GM23248 (cell line): ENCODE measurements at regions not wholly inside any gene's neighbourhood (a gene's known extent, or its start where the extent isn't known, plus 50 kb on each side); places are given as distances from the start of the nearest gene placed in this dataset.

Experiments
- DNase-seq: peaks from one replicate; pipeline ENCODE4 v3.0.0-alpha.2; 2015
- H2AFZ ChIP-seq: fragments of 200-600 bp; sonication (generic); 2 replicates; pipeline ENCODE4 v1.6.1; 2016; ENCODE audit warnings: antibody characterized with exemption
- H3F3A ChIP-seq: fragments of 200-600 bp; sonication (generic); 2 replicates; pipeline ENCODE4 v1.6.1; 2016; ENCODE audit warnings: mild to moderate bottlenecking, antibody characterized with exemption, mixed run types; ENCODE audit not compliant: insufficient read depth
- H3K27ac ChIP-seq: fragments of 200-600 bp; sonication (generic); 2 replicates; pipeline ENCODE4 v1.5.1; 2016; ENCODE audit warnings: mild to moderate bottlenecking
- H3K27me3 ChIP-seq: fragments of 200-600 bp; sonication (generic); replicated peaks from 2 replicates; pipeline ENCODE4 v1.6.1; 2016; ENCODE audit warnings: mild to moderate bottlenecking; ENCODE audit not compliant: insufficient read depth
- H3K36me3 ChIP-seq: fragments of 200-600 bp; sonication (generic); 2 replicates; pipeline ENCODE4 v1.6.1; 2016; ENCODE audit warnings: low read depth, mild to moderate bottlenecking
- H3K4me1 ChIP-seq: fragments of 200-600 bp; sonication (generic); 2 replicates; pipeline ENCODE4 v1.6.1; 2016; ENCODE audit warnings: mild to moderate bottlenecking; ENCODE audit not compliant: insufficient read depth
- H3K4me2 ChIP-seq: fragments of 200-600 bp; sonication (generic); one replicate; pipeline ENCODE4 v1.6.1; 2016; ENCODE audit warnings: mild to moderate bottlenecking; ENCODE audit not compliant: unreplicated experiment
- H3K4me3 ChIP-seq: fragments of 200-600 bp; sonication (generic); 2 replicates; pipeline ENCODE4 v1.5.1; 2016; ENCODE audit warnings: mild to moderate bottlenecking
- H3K79me2 ChIP-seq: fragments of 200-600 bp; sonication (generic); 2 replicates; pipeline ENCODE4 v1.6.1; 2016; ENCODE audit warnings: mild to moderate bottlenecking; ENCODE audit not compliant: insufficient read depth
- H3K9ac ChIP-seq: fragments of 200-600 bp; sonication (generic); 2 replicates; pipeline ENCODE4 v1.6.1; 2016; ENCODE audit warnings: mild to moderate bottlenecking
- H3K9me2 ChIP-seq: fragments of 200-600 bp; sonication (generic); 2 replicates; pipeline ENCODE4 v1.6.1; 2016; ENCODE audit warnings: mixed run types, mild to moderate bottlenecking, moderate library complexity; ENCODE audit not compliant: insufficient read depth
- H3K9me3 ChIP-seq: fragments of 200-600 bp; sonication (generic); one replicate; pipeline ENCODE4 v1.6.1; 2017; ENCODE audit warnings: low read depth
- H4K20me1 ChIP-seq: fragments of 200-600 bp; sonication (generic); 2 replicates; pipeline ENCODE4 v1.6.0; 2016; ENCODE audit not compliant: insufficient read depth
- EZH2 ChIP-seq: fragments of 200-600 bp; sonication (generic); IDR thresholded peaks from 2 replicates; pipeline ENCODE4 v1.6.1; 2018; ENCODE audit warnings: antibody characterized with exemption, mild to moderate bottlenecking; ENCODE audit not compliant: insufficient read depth, poor library complexity, severe bottlenecking
- EZH2phosphoT487 ChIP-seq: fragments of 200-600 bp; sonication (generic); IDR thresholded peaks from 2 replicates; pipeline ENCODE4 v1.6.1; 2018; ENCODE audit warnings: antibody characterized with exemption, moderate library complexity, mild to moderate bottlenecking, low read depth; ENCODE audit not compliant: insufficient read depth
- WGBS, 2 experiments: methylation state at CpG; one replicate each; pipeline ENCODE4 v1.1.6; 2015 to 2017; ENCODE audit warnings: low lambda C conversion rate in 2 of 2, low coverage in 1 of 2; ENCODE audit errors: missing lambda C conversion rate in 2 of 2; 5-methylcytosine and 5-hydroxymethylcytosine counted together
- in situ Hi-C: fragments of 300-500 bp; cut with MboI; formaldehyde crosslinking; loops from 2 replicates; pipeline ENCODE4 v1.15.0; 2020

- Histone ChIP-seq H3K4me2 (no peak overlapping the region), H3K27me3 (no peaks in the 10 kb centered on the region), H3K79me2 (peaks cover 100% of the 10 kb centered on the region), H3K9me3 (no peaks in the 10 kb centered on the region), H2AFZ (no peak overlapping the region), H3K36me3 (no peaks in the 10 kb centered on the region), H3K9me2 (no peaks in the 10 kb centered on the region), H3K27ac (no peak overlapping the region), H3K4me1 (peaks cover 68% of the 10 kb centered on the region), H3K9ac (no peak overlapping the region), H4K20me1 (no peaks in the 10 kb centered on the region), H3K4me3 (no peak overlapping the region), H3F3A (peaks cover 27% of the 10 kb centered on the region)
- TF ChIP-seq EZH2phosphoT487 (no peak), EZH2 (no peak)
- DNase-seq = no peak
- in situ Hi-C loops = no loop called here
- 88 to 89% methylated on average over 44 to 79 of the region's 79 CpGs for WGBS, 2 experiments
Observed at GRCh38 chr22:46061501-46062231, 84.7 kb upstream of the WNT7B start.

DNA sequence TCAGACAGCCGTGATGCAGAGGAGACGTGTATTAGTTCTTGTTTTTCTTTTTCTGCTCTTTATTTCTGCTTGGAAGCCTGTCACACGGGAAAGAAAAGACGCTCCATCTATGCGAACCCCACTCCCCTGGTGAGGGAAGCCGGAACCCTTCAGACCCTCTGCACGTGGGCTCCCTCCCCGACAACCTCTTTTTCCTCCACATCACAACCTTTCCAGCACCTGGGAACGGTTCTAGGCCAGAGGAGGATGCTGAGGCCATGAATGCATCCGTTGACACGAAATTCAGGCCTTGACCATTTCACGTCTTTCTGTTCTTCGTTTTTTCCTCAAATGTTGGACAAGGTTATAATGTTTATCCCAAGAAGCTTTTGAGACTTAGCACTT is 85.3 kb upstream of the WNT7B start:
- H4K20me1 ChIP-seq = no peaks in the 10 kb centered on the region
- no peak overlapping the region for H3K4me2 ChIP-seq
- 80 to 83% methylated on average over 13 of the region's 13 CpGs for WGBS, 2 experiments
- TF ChIP-seq EZH2phosphoT487 (no peak), EZH2 (no peak)
- in situ Hi-C loops = no loop called here
- H3K4me1 ChIP-seq = peaks cover 68% of the 10 kb centered on the region
- no peaks in the 10 kb centered on the region for H3K9me3 ChIP-seq
- H3K27ac ChIP-seq = peak overlapping the region; percentile 100; the same call in 1 of the 2 replicates
- H3F3A ChIP-seq = peaks cover 27% of the 10 kb centered on the region
- no peaks in the 10 kb centered on the region for H3K36me3 ChIP-seq
- H3K4me3 ChIP-seq = no peak overlapping the region
- no peak overlapping the region for H2AFZ ChIP-seq
- peaks cover 100% of the 10 kb centered on the region for H3K79me2 ChIP-seq
- H3K9ac ChIP-seq = no peak overlapping the region; the same call in 1 of the 2 replicates
- H3K9me2 ChIP-seq = no peaks in the 10 kb centered on the region
- no peaks in the 10 kb centered on the region for H3K27me3 ChIP-seq
- DNase-seq = no peak

- TF ChIP-seq EZH2phosphoT487 (no peak), EZH2 (no peak)
- H3K79me2 ChIP-seq = peaks cover 100% of the 10 kb centered on the region
- H3K9me2 ChIP-seq = no peaks in the 10 kb centered on the region
- H3K9me3 ChIP-seq = no peaks in the 10 kb centered on the region
- in situ Hi-C loops = no loop called here
- H3F3A ChIP-seq = peaks cover 27% of the 10 kb centered on the region
- 32 to 39% methylated on average over 15 of the region's 15 CpGs for WGBS, 2 experiments
- no peaks in the 10 kb centered on the region for H3K27me3 ChIP-seq
- H3K4me3 ChIP-seq = 0 out of 2 replicates have a peak overlapping the region, but pooled peaks have one; percentile 76
- no peaks in the 10 kb centered on the region for H3K36me3 ChIP-seq
- H3K27ac ChIP-seq = peak overlapping the region; percentile 100
- peak overlapping the region; percentile 97 for H3K9ac ChIP-seq
- DNase-seq = peak; percentile 55
- H4K20me1 ChIP-seq = no peaks in the 10 kb centered on the region
- H3K4me1 ChIP-seq = peaks cover 68% of the 10 kb centered on the region
- H2AFZ ChIP-seq = no peak overlapping the region
- peak overlapping the region; percentile 99 for H3K4me2 ChIP-seq
Observed at GRCh38 chr22:46062971-46063631, 86.1 kb upstream of the WNT7B start.

DNA sequence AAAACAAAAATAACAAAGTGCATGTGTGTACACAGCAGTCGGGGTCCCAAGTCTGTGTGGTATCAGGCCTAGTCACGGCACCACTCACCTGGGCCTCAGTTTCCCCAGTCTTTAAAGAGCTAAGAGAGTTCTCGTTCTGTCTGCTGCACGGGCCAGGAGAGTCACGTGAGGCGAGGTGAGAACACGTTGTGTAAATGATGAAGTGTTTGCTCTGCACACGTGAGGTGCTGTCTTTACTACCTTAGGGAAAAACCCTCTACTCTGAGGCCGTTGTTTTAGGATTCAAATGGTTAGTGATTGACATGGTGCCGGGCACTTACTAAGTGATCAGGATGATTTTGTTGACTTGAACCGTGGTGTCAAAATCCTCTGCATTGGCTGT is 86.5 kb upstream of the PPARA start:
- H3K27ac ChIP-seq = peak overlapping the region; percentile 100
- peaks cover 100% of the 10 kb centered on the region for H3K79me2 ChIP-seq
- H3K4me2 ChIP-seq = peak overlapping the region; percentile 99
- H2AFZ ChIP-seq = no peak overlapping the region; the same call in 1 of the 2 replicates
- H4K20me1 ChIP-seq = no peaks in the 10 kb centered on the region
- H3K9me2 ChIP-seq = no peaks in the 10 kb centered on the region
- DNase-seq = peak; percentile 65
- peaks cover 28% of the 10 kb centered on the region for H3F3A ChIP-seq
- H3K9ac ChIP-seq = peak overlapping the region; percentile 97
- H3K9me3 ChIP-seq = no peaks in the 10 kb centered on the region
- in situ Hi-C loops = no loop called here
- TF ChIP-seq EZH2 (no peak), EZH2phosphoT487 (no peak)
- WGBS, 2 experiments = 15 to 20% methylated on average over 11 of the region's 11 CpGs
- no peaks in the 10 kb centered on the region for H3K27me3 ChIP-seq
- H3K4me1 ChIP-seq = peaks cover 70% of the 10 kb centered on the region
- H3K4me3 ChIP-seq = peak overlapping the region; percentile 76
- H3K36me3 ChIP-seq = no peaks in the 10 kb centered on the region
